PC-9 (cell line): ENCODE measurements at regions not wholly inside any gene's neighbourhood (a gene's known extent, or its start where the extent isn't known, plus 50 kb on each side); places are given as distances from the start of the nearest gene placed in this dataset.

ENCODE experiments used
- EZH2 ChIP-seq: fragments of 200-600 bp; sonication (generic); IDR thresholded peaks from 2 replicates; pipeline ENCODE4 v1.8.0; 2017; ENCODE audit warnings: antibody characterized with exemption, low read depth
- TF ChIP-seq, protein P1 (sequence below): fragments of 200-600 bp; sonication (generic); conservative IDR thresholded peaks from 2 replicates; pipeline ENCODE4 v1.6.1; 2017; ENCODE audit warnings: mixed run types, antibody characterized with exemption, mild to moderate bottlenecking, moderate library complexity

DNA sequence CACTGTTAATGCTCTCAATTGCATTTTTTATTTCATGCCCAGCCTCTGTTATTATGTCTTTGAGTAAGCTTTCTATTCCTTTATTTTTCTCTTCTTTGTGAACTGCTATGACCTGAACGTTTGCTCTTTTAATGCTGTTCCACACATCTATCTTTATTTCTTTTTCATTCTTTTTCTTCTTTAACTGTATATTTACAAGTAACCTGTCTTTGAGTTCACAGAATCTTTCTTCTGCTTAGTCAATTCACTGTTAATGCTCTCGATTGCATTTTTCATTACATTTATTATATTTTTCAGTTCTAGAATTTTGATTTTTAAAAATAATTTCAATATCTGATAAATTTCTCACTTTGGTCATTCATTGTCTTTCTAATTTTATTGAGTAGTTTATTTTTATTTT, 316.3 kb upstream of the MEF2C start:
- no peak for TF ChIP-seq EZH2
- TF ChIP-seq, protein P1, sequence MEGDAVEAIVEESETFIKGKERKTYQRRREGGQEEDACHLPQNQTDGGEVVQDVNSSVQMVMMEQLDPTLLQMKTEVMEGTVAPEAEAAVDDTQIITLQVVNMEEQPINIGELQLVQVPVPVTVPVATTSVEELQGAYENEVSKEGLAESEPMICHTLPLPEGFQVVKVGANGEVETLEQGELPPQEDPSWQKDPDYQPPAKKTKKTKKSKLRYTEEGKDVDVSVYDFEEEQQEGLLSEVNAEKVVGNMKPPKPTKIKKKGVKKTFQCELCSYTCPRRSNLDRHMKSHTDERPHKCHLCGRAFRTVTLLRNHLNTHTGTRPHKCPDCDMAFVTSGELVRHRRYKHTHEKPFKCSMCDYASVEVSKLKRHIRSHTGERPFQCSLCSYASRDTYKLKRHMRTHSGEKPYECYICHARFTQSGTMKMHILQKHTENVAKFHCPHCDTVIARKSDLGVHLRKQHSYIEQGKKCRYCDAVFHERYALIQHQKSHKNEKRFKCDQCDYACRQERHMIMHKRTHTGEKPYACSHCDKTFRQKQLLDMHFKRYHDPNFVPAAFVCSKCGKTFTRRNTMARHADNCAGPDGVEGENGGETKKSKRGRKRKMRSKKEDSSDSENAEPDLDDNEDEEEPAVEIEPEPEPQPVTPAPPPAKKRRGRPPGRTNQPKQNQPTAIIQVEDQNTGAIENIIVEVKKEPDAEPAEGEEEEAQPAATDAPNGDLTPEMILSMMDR: no peak
